Neural progenitor cell (in vitro differentiated cells): ENCODE measurements at regions not wholly inside any gene's neighbourhood (a gene's known extent, or its start where the extent isn't known, plus 50 kb on each side); places are given as distances from the start of the nearest gene placed in this dataset.

ENCODE experiments used
- DNase-seq: peaks from one replicate; pipeline ENCODE4 v3.0.0-alpha.2; 2016; ENCODE audit warnings: low spot score
- H2AFZ ChIP-seq: fragments of 200-600 bp; sonication (generic); replicated peaks from 2 replicates; pipeline ENCODE4 v1.6.1; 2016; ENCODE audit warnings: antibody characterized with exemption
- H3F3A ChIP-seq: fragments of 200-600 bp; sonication (generic); 2 replicates; pipeline ENCODE4 v1.6.1; 2016; ENCODE audit warnings: antibody characterized with exemption, low read depth
- H3K27ac ChIP-seq: fragments of 200-600 bp; sonication (generic); 2 replicates; pipeline ENCODE4 v1.5.1; 2016; ENCODE audit warnings: mild to moderate bottlenecking
- H3K27me3 ChIP-seq: fragments of 200-600 bp; sonication (generic); 2 replicates; pipeline ENCODE4 v1.6.1; 2016; ENCODE audit warnings: mild to moderate bottlenecking, moderate library complexity
- H3K36me3 ChIP-seq: fragments of 200-600 bp; sonication (generic); 2 replicates; pipeline ENCODE4 v1.5.1; 2016
- H3K4me1 ChIP-seq: fragments of 200-600 bp; sonication (generic); 2 replicates; pipeline ENCODE4 v1.6.1; 2016; ENCODE audit warnings: mixed run types
- H3K4me2 ChIP-seq: fragments of 200-600 bp; sonication (generic); 2 replicates; pipeline ENCODE4 v1.6.1; 2016
- H3K4me3 ChIP-seq: fragments of 200-600 bp; sonication (generic); 2 replicates; pipeline ENCODE4 v1.5.1; 2016
- H3K79me2 ChIP-seq: fragments of 200-600 bp; sonication (generic); 2 replicates; pipeline ENCODE4 v1.6.1; 2016; ENCODE audit warnings: low read depth
- H3K9ac ChIP-seq: fragments of 200-600 bp; sonication (generic); 2 replicates; pipeline ENCODE4 v1.6.1; 2016
- H3K9me3 ChIP-seq: fragments of 200-600 bp; sonication (generic); 2 replicates; pipeline ENCODE4 v1.5.1; 2016; ENCODE audit warnings: low read depth
- H4K20me1 ChIP-seq: fragments of 200-600 bp; sonication (generic); 2 replicates; pipeline ENCODE4 v1.6.1; 2016; ENCODE audit warnings: low read depth
- H3K27ac Mint-ChIP-seq: 3 replicates; pipeline ENCODE4 v1.8.0; 2021; ENCODE audit warnings: mixed read lengths
- H3K27me3 Mint-ChIP-seq: 2 replicates; pipeline ENCODE4 v1.8.0; 2022; ENCODE audit warnings: low read depth, mild to moderate bottlenecking, inconsistent platforms, moderate library complexity, mixed read lengths; ENCODE audit not compliant: insufficient read depth
- H3K36me3 Mint-ChIP-seq: 3 replicates; pipeline ENCODE4 v1.8.0; 2021; ENCODE audit warnings: mixed read lengths
- H3K4me1 Mint-ChIP-seq: 3 replicates; pipeline ENCODE4 v1.8.0; 2021; ENCODE audit warnings: mixed read lengths
- H3K4me3 Mint-ChIP-seq: 3 replicates; pipeline ENCODE4 v1.8.0; 2021; ENCODE audit warnings: mild to moderate bottlenecking, moderate library complexity, mixed read lengths
- H3K9me3 Mint-ChIP-seq: 3 replicates; pipeline ENCODE4 v1.8.0; 2020; ENCODE audit warnings: mixed read lengths
- EZH2 ChIP-seq: fragments of 200-600 bp; sonication (generic); IDR thresholded peaks from 2 replicates; pipeline ENCODE4 v1.6.1; 2017; ENCODE audit warnings: antibody characterized with exemption, mild to moderate bottlenecking, moderate library complexity
- EZH2phosphoT487 ChIP-seq: fragments of 200-600 bp; sonication (generic); IDR thresholded peaks from 2 replicates; pipeline ENCODE4 v1.6.1; 2017; ENCODE audit warnings: antibody characterized with exemption
- TF ChIP-seq, protein P1 (sequence below): fragments of 200-600 bp; sonication (generic); IDR thresholded peaks from 2 replicates; pipeline ENCODE4 v1.5.1; 2017; ENCODE audit warnings: antibody characterized with exemption, mild to moderate bottlenecking

DNA sequence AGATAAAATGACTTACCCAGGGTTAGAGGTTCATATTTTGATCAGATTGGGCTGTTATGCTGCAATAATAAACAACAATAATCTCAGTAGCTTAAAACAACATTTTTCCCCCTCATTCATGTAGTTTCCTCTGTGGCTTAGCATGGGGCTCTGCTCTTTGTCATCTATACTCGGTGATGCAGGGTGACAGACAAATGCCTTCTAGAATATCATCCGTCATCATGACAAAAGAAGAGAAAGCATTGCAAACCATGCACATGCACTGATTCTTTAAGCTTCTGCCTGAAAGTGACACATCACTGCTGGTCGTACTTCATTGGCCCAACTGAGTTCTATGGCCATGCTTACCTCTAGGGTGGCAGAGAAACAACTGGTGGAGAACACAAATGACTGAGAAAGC, 58.8 kb upstream of the MAMDC2 start:
- no peak overlapping the region for H3K27ac Mint-ChIP-seq
- TF ChIP-seq, protein P1, sequence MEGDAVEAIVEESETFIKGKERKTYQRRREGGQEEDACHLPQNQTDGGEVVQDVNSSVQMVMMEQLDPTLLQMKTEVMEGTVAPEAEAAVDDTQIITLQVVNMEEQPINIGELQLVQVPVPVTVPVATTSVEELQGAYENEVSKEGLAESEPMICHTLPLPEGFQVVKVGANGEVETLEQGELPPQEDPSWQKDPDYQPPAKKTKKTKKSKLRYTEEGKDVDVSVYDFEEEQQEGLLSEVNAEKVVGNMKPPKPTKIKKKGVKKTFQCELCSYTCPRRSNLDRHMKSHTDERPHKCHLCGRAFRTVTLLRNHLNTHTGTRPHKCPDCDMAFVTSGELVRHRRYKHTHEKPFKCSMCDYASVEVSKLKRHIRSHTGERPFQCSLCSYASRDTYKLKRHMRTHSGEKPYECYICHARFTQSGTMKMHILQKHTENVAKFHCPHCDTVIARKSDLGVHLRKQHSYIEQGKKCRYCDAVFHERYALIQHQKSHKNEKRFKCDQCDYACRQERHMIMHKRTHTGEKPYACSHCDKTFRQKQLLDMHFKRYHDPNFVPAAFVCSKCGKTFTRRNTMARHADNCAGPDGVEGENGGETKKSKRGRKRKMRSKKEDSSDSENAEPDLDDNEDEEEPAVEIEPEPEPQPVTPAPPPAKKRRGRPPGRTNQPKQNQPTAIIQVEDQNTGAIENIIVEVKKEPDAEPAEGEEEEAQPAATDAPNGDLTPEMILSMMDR = no peak
- TF ChIP-seq EZH2phosphoT487 (no peak), EZH2 (no peak)
- no peaks in the 10 kb centered on the region for H4K20me1 ChIP-seq
- no peaks in the 10 kb centered on the region for H3K36me3 ChIP-seq
- H3K27me3 Mint-ChIP-seq = no peaks in the 10 kb centered on the region
- no peaks in the 10 kb centered on the region for H3K9me3 ChIP-seq
- no peak overlapping the region for H3K4me3 Mint-ChIP-seq
- H3K79me2 ChIP-seq = no peaks in the 10 kb centered on the region
- no peaks in the 10 kb centered on the region for H3F3A ChIP-seq
- peaks cover 25% of the 10 kb centered on the region for H3K4me1 ChIP-seq
- no peaks in the 10 kb centered on the region for H3K9me3 Mint-ChIP-seq
- H3K4me3 ChIP-seq = no peak overlapping the region
- H3K4me2 ChIP-seq = no peak overlapping the region
- no peak overlapping the region for H3K9ac ChIP-seq
- no peaks in the 10 kb centered on the region for H3K27me3 ChIP-seq
- no peak overlapping the region for H3K27ac ChIP-seq
- no peak for DNase-seq
- no peaks in the 10 kb centered on the region for H3K36me3 Mint-ChIP-seq
- H2AFZ ChIP-seq = no peak overlapping the region
- no peaks in the 10 kb centered on the region for H3K4me1 Mint-ChIP-seq

DNA sequence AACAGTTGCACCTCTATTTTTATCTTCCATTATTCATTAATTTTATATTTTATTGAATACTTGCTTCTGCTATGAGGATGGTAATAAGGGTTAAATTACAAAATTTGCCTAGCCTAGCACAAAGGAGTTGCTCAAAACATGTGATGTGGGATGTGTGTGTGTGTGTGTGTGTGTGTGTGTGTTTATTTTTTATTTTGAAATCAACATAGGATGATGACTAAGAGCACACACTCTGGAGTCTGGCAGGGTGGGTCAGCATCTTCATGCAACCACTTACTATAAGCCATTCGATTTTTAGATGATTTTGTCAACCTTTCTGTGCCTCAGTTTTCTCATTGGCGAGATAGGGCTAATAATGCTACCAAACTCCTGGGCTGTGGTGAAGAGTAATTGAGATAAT, 57.7 kb upstream of the MAMDC2 start:
- no peaks in the 10 kb centered on the region for H4K20me1 ChIP-seq
- DNase-seq = no peak
- no peak overlapping the region for H3K4me2 ChIP-seq
- no peak overlapping the region for H3K4me3 Mint-ChIP-seq
- no peak overlapping the region for H3K4me3 ChIP-seq
- no peak overlapping the region for H3K27ac Mint-ChIP-seq
- no peak overlapping the region for H2AFZ ChIP-seq
- H3K27me3 ChIP-seq = no peaks in the 10 kb centered on the region
- H3K36me3 ChIP-seq = no peaks in the 10 kb centered on the region
- H3K9me3 ChIP-seq = no peaks in the 10 kb centered on the region
- H3F3A ChIP-seq = no peaks in the 10 kb centered on the region
- no peak overlapping the region for H3K27ac ChIP-seq
- H3K9ac ChIP-seq = no peak overlapping the region
- no peak for TF ChIP-seq EZH2
- TF ChIP-seq, protein P1 = no peak
- TF ChIP-seq EZH2phosphoT487 = no peak
- H3K4me1 ChIP-seq = peaks cover 25% of the 10 kb centered on the region
- H3K27me3 Mint-ChIP-seq = no peaks in the 10 kb centered on the region
- H3K9me3 Mint-ChIP-seq = no peaks in the 10 kb centered on the region
- H3K79me2 ChIP-seq = no peaks in the 10 kb centered on the region
- no peaks in the 10 kb centered on the region for H3K36me3 Mint-ChIP-seq
- H3K4me1 Mint-ChIP-seq = no peaks in the 10 kb centered on the region

DNA sequence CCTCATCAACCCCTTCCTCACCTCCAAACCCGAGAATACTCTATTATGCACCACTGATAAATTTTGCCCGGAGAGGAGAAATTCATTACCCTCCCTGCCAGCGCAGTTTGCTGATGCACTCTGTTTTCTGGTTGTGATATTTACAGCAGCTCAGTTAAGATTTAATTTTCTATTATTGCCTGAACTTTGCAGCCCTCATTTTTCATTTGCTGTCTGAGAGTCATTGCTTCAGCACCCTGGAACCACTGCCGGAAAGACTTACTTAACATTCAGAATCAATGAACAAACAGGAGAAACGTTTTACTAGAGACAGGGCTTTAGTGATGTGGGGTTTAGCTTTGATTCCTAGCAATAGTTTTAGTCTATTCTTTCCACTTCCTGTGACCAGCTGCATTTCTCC, 56.7 kb upstream of the MAMDC2 start:
- Histone ChIP-seq H3K27ac (no peak overlapping the region), H3K36me3 (no peaks in the 10 kb centered on the region), H4K20me1 (no peaks in the 10 kb centered on the region), H3K4me3 (no peak overlapping the region), H3K9ac (no peak overlapping the region), H3K79me2 (no peaks in the 10 kb centered on the region), H2AFZ (no peak overlapping the region), H3K4me2 (no peak overlapping the region), H3K9me3 (no peaks in the 10 kb centered on the region), H3F3A (no peaks in the 10 kb centered on the region), H3K27me3 (no peaks in the 10 kb centered on the region), H3K4me1 (peaks cover 19% of the 10 kb centered on the region)
- Mint-ChIP-seq H3K4me3 (no peak overlapping the region), H3K27ac (no peak overlapping the region), H3K36me3 (no peaks in the 10 kb centered on the region), H3K9me3 (no peaks in the 10 kb centered on the region), H3K4me1 (no peaks in the 10 kb centered on the region), H3K27me3 (no peaks in the 10 kb centered on the region)
- TF ChIP-seq EZH2 = no peak
- TF ChIP-seq, protein P1 = no peak
- no peak for TF ChIP-seq EZH2phosphoT487
- no peak for DNase-seq

DNA sequence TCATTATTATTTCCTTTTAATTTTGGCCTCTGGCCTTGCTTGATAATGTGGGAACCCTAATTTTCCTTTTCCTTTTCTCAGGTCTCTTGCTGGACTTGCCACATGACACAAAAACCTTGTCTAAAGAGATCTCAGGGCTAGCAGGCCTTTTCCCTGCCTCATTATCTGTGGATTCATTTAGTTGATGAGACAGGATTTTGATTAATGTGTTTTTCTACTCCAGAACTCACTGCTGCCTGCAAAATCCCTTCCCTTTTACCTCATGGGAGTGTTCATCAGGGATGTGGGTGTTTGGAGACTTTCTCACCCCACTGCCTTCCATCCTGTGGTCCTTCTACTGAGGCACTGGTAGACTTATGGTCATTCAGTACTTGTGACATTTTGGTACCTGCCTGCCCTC, 56.2 kb upstream of the MAMDC2 start:
- H3K4me3 ChIP-seq = no peak overlapping the region
- Mint-ChIP-seq H3K27me3 (no peaks in the 10 kb centered on the region), H3K27ac (no peak overlapping the region), H3K4me3 (no peak overlapping the region), H3K36me3 (no peaks in the 10 kb centered on the region), H3K9me3 (no peaks in the 10 kb centered on the region), H3K4me1 (no peaks in the 10 kb centered on the region)
- H3K27ac ChIP-seq = no peak overlapping the region
- no peaks in the 10 kb centered on the region for H3K9me3 ChIP-seq
- no peak overlapping the region for H3K4me2 ChIP-seq
- no peak for DNase-seq
- no peaks in the 10 kb centered on the region for H4K20me1 ChIP-seq
- no peak overlapping the region for H2AFZ ChIP-seq
- no peaks in the 10 kb centered on the region for H3K79me2 ChIP-seq
- H3F3A ChIP-seq = no peaks in the 10 kb centered on the region
- H3K4me1 ChIP-seq = peaks cover 14% of the 10 kb centered on the region
- H3K27me3 ChIP-seq = no peaks in the 10 kb centered on the region
- H3K9ac ChIP-seq = no peak overlapping the region
- no peaks in the 10 kb centered on the region for H3K36me3 ChIP-seq
- TF ChIP-seq EZH2 (no peak), EZH2phosphoT487 (no peak)
- TF ChIP-seq, protein P1 = no peak
